Hepatocyte (in vitro differentiated cells): ENCODE measurements at regions not wholly inside any gene's neighbourhood (a gene's known extent, or its start where the extent isn't known, plus 50 kb on each side); places are given as distances from the start of the nearest gene placed in this dataset.

Experiments used
- CTCF ChIP-seq: fragments of 200-600 bp; sonication (generic); IDR thresholded peaks from 2 replicates; pipeline ENCODE4 v1.5.1; 2016; ENCODE audit warnings: antibody characterized with exemption, mild to moderate bottlenecking; ENCODE audit not compliant: poor library complexity
- EZH2 ChIP-seq: fragments of 200-600 bp; sonication (generic); IDR thresholded peaks from 2 replicates; pipeline ENCODE4 v1.6.1; 2016; ENCODE audit warnings: antibody characterized with exemption, mild to moderate bottlenecking, borderline replicate concordance

- no peak for TF ChIP-seq EZH2
- TF ChIP-seq CTCF = no peak
These were observed 218.3 kb upstream of the CNKSR2 start for GRCh38 chrX:21155916-21156315.
